Astrocyte of the spinal cord (primary cell): ENCODE measurements at regions not wholly inside any gene's neighbourhood (a gene's known extent, or its start where the extent isn't known, plus 50 kb on each side); places are given as distances from the start of the nearest gene placed in this dataset.

Experiments
- DNase-seq: peaks from one replicate; pipeline ENCODE4 v3.0.0; 2011; ENCODE audit warnings: low read depth, low spot score
- H3K4me3 ChIP-seq: 2 replicates; pipeline ENCODE4 v1.5.1; 2011; ENCODE audit warnings: low read depth, mild to moderate bottlenecking, low read length, moderate library complexity
- in situ Hi-C: cut with HindIII; loops from 2 replicates; pipeline ENCODE4 v1.10.0; 2017; ENCODE audit warnings: low sequenced_read_pairs
- TF ChIP-seq, protein P1 (sequence below): IDR thresholded peaks from 2 replicates; pipeline ENCODE4 v1.5.1; 2012; ENCODE audit warnings: low read depth, mild to moderate bottlenecking, low read length, inconsistent platforms

DNA sequence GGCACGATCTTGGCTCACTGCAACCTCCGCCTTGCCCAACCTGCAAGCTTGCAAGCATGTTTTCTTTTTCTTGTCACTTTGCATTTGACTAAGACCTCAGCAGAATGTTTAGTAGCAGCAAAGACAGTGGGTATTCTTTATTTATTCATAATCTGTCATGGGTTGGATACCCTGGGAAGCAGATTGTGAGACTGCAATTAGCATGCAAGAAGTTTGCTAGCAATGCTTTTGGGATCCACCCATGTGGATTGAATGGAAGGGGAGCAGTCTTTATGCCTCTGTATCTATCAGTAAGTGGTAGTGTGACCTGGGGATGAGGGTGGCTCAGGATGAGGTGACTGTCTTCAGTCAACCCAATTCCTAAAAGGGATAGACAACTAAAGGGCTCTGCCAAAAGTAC is 166.7 kb downstream of the RAP2B start:
- H3K4me3 ChIP-seq = no peak overlapping the region
- in situ Hi-C loops = no loop called here
- DNase-seq = no peak
- TF ChIP-seq, protein P1, sequence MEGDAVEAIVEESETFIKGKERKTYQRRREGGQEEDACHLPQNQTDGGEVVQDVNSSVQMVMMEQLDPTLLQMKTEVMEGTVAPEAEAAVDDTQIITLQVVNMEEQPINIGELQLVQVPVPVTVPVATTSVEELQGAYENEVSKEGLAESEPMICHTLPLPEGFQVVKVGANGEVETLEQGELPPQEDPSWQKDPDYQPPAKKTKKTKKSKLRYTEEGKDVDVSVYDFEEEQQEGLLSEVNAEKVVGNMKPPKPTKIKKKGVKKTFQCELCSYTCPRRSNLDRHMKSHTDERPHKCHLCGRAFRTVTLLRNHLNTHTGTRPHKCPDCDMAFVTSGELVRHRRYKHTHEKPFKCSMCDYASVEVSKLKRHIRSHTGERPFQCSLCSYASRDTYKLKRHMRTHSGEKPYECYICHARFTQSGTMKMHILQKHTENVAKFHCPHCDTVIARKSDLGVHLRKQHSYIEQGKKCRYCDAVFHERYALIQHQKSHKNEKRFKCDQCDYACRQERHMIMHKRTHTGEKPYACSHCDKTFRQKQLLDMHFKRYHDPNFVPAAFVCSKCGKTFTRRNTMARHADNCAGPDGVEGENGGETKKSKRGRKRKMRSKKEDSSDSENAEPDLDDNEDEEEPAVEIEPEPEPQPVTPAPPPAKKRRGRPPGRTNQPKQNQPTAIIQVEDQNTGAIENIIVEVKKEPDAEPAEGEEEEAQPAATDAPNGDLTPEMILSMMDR = no peak

DNA sequence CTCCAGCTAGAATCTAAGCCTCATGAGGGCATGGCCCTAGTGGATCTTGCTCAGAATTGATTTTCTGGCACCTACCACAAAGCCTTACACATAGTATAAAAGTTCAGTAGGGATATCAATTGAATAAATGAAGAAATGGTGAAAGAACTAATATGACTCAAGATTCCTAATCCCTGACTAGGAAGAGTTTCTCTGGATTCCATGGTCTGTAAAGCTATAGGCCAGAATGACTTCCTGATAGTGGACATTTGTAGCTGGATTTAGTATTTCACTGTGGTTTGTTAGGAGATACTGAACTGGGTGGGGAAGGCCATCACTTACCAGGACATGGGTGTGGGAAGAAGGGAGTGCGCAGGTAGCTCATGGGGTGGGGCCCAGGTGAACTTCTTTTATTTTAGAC is 168.9 kb downstream of the RAP2B start:
- in situ Hi-C loops = no loop called here
- no peak overlapping the region for H3K4me3 ChIP-seq
- TF ChIP-seq, protein P1 = no peak
- DNase-seq = no peak

- no peak for DNase-seq
- in situ Hi-C loops = no loop called here
- H3K4me3 ChIP-seq = no peak overlapping the region
- TF ChIP-seq, protein P1 = no peak
Measured at GRCh38 chr3:153331676-153332075, 169.7 kb downstream of the RAP2B start.

- in situ Hi-C loops = no loop called here
- TF ChIP-seq, protein P1 = no peak
- DNase-seq = no peak
- no peak overlapping the region for H3K4me3 ChIP-seq
Measured at GRCh38 chr3:153334558-153334957, 172.5 kb downstream of the RAP2B start.

GRCh38 chr3:153337369-153337768 is 175.3 kb downstream of the RAP2B start:
- in situ Hi-C loops = no loop called here
- no peak overlapping the region for H3K4me3 ChIP-seq
- TF ChIP-seq, protein P1 = no peak
- DNase-seq = no peak

- TF ChIP-seq, protein P1 = no peak
- peak; percentile 76 for DNase-seq
- in situ Hi-C loops = no loop called here
- H3K4me3 ChIP-seq = no peak overlapping the region
Measured at GRCh38 chr3:153338487-153338886, 176.5 kb downstream of the RAP2B start.

GRCh38 chr3:153339065-153339464 is 177.0 kb downstream of the RAP2B start:
- DNase-seq = no peak
- TF ChIP-seq, protein P1 = no peak
- no peak overlapping the region for H3K4me3 ChIP-seq
- in situ Hi-C loops = no loop called here
